ENCODE measurements at regions not wholly inside any gene's neighbourhood (a gene's known extent, or its start where the extent isn't known, plus 50 kb on each side); places are given as distances from the start of the nearest gene placed in this dataset.
"Not testable (repeated sequence)": the region's sequence is repeated elsewhere in the genome, so short reads cannot be mapped to it uniquely, and the experiment has no call there.

GRCh38 chr10:128178302-128178958, 52.2 kb upstream of the MKI67 start:
- in situ Hi-C loops (cut with MboI; ENCODE audit: low sequenced_read_pairs) = no loop called here

- in situ Hi-C loops (cut with MboI; ENCODE audit: low sequenced_read_pairs) = no loop called here
Observed at GRCh38 chr10:128180843-128181242, 54.6 kb upstream of the MKI67 start.

DNA sequence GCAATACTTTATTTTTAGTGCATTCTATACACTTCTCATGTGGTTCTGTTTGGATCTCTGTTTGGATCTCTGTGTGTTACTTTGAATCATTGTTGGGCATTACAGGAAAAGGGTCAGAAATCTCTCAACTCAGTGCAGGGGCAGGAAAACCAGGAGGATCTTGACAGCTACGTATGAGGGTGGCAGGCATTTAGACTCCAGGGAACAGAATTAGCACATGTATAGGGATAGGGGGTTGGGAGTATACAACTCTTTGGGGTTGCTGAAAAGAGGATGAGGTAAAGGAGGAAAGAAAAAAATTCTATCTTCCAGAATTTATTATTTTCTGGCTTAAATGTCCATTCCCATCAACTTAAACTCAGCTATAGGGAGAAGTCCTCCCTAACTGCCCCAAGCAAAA, 59.4 kb upstream of the MKI67 start:
- in situ Hi-C loops (cut with MboI; ENCODE audit: low sequenced_read_pairs) = no loop called here

GRCh38 chr10:128186959-128187787, 61.0 kb upstream of the MKI67 start:
- in situ Hi-C loops (cut with MboI; ENCODE audit: low sequenced_read_pairs) = no loop called here

DNA sequence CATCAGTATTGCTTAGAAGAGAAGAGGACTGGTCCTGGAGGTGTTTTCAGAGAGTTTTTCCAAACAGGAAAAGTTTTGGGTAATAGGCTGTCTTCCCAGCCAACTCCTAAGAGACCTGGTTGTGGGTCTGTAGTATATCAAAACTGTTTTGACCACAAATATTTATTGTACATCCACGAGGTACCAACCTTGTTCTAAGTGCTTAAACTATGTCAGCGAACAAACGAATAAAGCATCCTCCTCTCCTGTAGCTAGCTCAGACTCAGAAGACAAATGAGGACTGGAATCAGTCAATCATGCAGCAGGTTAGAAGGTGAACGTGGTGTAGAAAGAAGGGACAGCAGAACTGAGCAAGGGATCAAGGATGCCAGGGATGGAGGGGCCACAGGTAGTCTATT, 61.6 kb upstream of the MKI67 start:
- in situ Hi-C loops (cut with MboI; ENCODE audit: low sequenced_read_pairs) = no loop called here

DNA sequence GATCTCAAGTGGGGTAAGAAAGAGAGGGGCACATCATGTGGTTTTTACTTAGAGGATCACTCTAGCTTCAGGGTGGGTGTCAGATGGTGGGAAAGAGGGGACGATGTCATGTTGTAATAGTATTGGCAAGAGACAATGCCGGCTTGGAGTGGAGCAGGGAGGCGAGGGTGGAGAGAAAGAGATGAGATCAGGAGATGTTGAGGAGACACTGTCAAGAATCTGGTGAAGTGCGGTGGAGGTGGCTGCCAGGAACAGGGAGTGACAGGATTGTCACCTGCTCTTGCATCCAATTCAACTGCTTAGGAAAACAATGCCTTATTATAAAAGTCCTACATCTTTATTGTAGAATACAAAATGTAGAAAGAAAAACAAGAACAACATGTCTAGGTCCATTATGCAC, 63.0 kb upstream of the MKI67 start:
- in situ Hi-C loops (cut with MboI; ENCODE audit: low sequenced_read_pairs) = no loop called here

DNA sequence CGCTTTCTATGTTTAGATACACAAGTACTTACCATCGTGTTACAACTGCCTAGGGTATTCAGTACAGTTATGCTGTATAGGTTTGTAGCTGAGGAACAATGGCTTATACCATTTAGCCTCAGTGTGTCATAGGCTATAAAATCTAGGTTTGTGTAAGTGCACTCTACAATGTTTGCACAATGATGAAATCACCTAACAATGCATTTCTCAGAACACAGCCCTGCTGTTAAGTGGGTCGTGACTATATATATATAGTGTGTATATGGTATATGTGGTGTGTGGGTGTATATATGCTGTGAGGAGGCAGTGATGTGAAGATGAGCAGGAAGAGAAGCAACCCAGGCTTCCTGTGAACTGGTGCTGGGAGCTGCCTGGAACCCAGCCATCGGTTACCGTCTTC, 65.6 kb upstream of the MKI67 start:
- in situ Hi-C loops (cut with MboI; ENCODE audit: low sequenced_read_pairs) = no loop called here

- in situ Hi-C loops (cut with MboI; ENCODE audit: low sequenced_read_pairs) = not testable (repeated sequence)
Observed at GRCh38 chr10:128201826-128202225, 75.6 kb upstream of the MKI67 start.

DNA sequence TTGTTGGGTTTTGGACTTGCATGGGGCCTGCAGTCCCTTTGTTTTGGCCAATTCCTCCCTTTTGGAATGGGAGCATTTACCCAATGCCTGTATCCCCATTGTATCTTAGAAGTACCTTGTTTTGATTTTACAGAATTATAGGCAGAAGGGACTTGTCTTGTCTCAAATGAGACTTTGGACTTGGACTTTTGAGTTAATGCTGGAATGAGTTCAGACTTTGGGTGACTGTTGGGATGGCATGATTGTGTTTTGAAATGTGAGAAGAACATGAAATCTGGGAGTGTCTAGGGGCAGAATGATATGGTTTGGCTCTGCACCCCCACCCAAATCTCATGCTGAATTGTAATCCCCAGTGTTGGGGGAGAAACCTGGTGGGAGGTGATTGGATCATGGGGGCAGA, 76.8 kb upstream of the MKI67 start:
- in situ Hi-C loops (cut with MboI; ENCODE audit: low sequenced_read_pairs) = no loop called here

DNA sequence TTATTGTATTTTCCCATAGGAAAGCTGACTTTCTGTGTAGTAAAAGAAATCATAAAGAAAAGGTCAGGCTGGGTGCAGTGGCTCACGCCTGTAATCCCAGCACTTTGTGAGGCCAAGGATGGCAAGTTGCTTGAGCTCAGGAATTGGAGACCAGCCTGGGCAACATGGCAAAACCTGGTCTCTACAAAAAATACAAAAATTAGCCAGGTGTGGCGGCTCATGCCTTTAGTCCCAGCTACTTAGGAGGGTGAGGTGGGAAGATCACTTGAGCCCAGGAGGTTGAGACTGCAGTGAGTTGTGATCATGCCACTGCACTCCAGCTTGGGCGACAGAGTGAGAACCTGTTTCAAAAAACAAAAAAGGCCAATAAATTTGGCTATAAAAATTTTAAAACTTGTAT, 79.4 kb upstream of the MKI67 start:
- in situ Hi-C loops (cut with MboI; ENCODE audit: low sequenced_read_pairs) = not testable (repeated sequence)

GRCh38 chr10:128206676-128207075, 80.5 kb upstream of the MKI67 start:
- in situ Hi-C loops (cut with MboI; ENCODE audit: low sequenced_read_pairs) = no loop called here

- in situ Hi-C loops (cut with MboI; ENCODE audit: low sequenced_read_pairs) = no loop called here
Observed at GRCh38 chr10:128209862-128210214, 83.6 kb upstream of the MKI67 start.

DNA sequence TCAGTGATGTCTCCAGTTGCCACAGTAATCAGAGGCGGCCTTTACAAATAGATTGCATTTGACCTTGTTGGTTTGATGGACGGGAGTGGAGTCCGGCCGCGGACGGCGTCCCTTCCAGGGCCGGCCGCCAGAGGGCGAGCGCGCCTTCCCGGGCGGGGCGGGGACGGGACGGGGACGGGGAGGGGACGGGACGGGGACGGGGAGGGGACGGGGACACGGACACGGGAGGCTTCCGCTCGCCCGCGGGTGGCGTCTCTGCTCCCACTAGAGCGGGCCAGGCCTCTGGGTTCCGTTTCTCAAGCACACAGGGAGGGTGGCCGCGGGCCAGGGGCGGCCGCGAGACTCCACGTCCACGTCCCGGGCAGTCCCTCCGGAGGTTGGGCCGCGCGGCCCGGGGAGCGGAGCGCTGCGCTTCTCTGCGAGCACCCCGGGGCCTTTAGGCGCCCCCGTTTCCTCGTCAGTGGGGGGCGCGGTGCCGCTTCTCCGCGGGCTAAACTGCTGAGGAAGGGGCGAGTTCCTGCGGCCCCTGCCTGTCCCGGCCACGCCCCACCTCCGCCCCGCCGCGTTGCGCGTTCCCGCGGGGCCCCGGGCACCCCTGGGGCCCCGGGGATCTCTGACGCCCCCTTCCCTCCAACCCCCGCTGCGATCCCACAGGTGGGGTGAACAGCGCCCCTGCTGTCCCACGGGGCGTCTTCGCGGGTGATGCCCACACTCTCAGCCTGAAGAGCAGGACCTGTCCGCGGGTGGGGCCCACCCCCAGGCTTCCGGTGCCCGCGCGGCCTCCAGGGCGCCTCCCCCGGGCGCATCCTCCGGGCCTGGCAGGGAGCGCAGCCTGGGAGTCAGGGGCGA, 84.2 kb upstream of the MKI67 start:
- in situ Hi-C loops (cut with MboI; ENCODE audit: low sequenced_read_pairs) = no loop called here

DNA sequence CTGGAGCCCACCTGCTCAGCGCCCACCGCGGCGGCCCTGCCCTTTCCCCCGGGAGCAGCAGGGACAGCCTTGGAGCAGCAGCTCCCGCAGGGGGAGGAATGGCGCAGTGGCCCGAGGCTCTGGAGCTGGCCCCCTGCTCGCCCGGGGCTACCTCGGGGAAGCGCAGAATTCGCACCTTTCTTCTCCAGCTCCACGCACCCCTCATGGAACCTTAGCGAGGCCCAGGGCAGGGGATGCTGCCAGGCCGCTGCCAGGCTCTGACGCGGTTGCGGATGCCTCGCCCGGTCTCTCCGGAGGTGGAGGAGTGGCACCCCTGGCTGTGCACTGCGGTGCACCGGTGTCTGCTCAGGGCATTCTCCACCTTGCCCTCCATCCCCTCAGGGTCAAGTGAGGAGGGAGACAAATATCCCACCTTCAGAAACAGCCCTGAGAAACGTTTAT, 84.9 kb upstream of the MKI67 start:
- in situ Hi-C loops (cut with MboI; ENCODE audit: low sequenced_read_pairs) = no loop called here

DNA sequence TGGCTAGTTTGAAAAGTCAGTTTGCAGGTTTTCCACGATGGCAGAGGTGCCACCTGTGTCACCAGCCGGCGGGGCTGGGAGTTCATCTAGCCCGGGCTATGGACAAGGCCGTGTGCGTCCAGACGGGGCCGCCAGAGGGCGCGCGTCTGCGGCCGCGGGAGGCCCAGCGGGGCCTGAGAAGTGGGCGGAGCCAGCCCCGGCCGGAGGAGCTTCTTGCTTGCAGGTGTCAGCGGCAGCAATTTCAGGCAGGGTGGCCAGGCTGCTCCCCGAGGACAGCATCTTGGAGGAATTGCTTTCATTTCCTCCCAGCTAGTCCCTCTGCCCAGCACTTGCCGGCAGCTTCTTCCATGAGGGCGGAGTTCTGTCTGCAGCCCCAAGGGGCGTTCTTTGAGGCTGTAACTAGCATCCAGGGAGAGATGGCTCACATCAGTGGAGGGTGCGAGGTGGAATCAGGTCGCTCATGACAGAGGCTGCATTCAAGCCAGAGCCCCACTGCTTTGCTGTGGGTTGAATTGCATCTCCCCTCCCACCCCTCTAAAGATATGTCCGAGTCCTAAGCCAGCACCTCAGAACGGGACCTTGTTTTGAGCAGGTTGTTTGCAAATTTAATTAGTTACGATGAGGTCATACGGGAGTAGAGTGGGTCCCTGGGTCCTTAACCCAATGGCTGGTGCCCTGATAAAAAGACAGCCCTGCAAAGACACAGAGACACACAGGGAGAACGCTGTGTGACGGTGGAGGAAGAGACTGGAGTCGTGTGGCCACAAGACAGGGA, 85.9 kb upstream of the MKI67 start:
- in situ Hi-C loops (cut with MboI; ENCODE audit: low sequenced_read_pairs) = no loop called here

GRCh38 chr10:128213156-128213555, 86.9 kb upstream of the MKI67 start:
- in situ Hi-C loops (cut with MboI; ENCODE audit: low sequenced_read_pairs) = no loop called here

DNA sequence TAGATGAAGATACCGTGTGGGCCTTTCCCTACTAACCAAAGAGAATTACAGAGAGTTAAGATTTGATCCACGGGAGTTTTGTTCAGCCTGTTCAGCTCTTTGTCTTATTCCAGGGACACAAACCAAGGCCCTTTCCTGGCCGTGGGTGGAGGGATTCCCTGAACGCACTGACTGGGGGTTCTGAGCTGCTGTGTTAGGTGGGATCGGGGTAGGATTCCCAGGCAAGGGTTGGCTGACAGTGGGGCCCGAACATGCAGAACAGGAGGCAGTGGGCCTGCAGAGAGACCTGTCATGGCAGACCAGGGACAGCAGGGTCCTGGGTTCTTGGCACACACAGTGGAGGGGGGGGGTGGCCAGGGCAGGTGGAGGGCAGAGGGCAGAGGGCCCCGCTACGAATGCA, 89.5 kb upstream of the MKI67 start:
- in situ Hi-C loops (cut with MboI; ENCODE audit: low sequenced_read_pairs) = no loop called here

DNA sequence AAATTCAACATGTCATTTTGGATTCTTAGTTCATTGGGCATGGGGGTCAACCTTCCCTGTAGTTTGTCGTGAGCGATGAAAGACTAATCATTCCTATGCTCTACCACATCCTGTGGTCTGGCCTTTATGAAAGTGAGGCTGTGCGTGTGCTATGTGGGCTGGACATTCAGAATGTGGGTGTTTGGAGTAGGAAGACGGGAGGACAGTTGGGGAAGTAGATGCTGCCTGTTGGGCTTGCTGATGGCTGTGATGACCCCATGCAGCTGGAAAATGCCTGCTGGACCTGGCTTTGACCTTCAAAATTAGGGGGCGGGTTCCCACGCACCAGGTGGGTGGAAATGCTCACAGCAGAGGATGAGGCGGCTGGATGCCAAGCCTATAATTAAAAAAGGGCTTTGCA, 90.9 kb upstream of the MKI67 start:
- in situ Hi-C loops (cut with MboI; ENCODE audit: low sequenced_read_pairs) = no loop called here

GRCh38 chr10:128218161-128218560, 91.9 kb upstream of the MKI67 start:
- in situ Hi-C loops (cut with MboI; ENCODE audit: low sequenced_read_pairs) = no loop called here

- in situ Hi-C loops (cut with MboI; ENCODE audit: low sequenced_read_pairs) = no loop called here
Observed at GRCh38 chr10:128219295-128219694, 93.1 kb upstream of the MKI67 start.

- in situ Hi-C loops (cut with MboI; ENCODE audit: low sequenced_read_pairs) = no loop called here
Observed at GRCh38 chr10:128220021-128220420, 93.8 kb upstream of the MKI67 start.
